ENCODE measurements at regions not wholly inside any gene's neighbourhood (a gene's known extent, or its start where the extent isn't known, plus 50 kb on each side); places are given as distances from the start of the nearest gene placed in this dataset.

GRCh38 chr6:43880236-43881137, 110.5 kb downstream of the VEGFA start:
- TF ChIP-seq CTCF (IDR thresholded peaks at IDR 0.05; ENCODE audit: low read depth, low read length) (no peak), MAX (IDR thresholded peaks at IDR 0.05; ENCODE audit: low read depth, low read length) (no peak), POLR2A (IDR thresholded peaks at IDR 0.05; ENCODE audit: extremely low read depth, insufficient read length) (no peak)

All from NB4 (cell line).